ENCODE measurements at regions not wholly inside any gene's neighbourhood (a gene's known extent, or its start where the extent isn't known, plus 50 kb on each side); places are given as distances from the start of the nearest gene placed in this dataset.

GRCh38 chr16:74141015-74141414 is 155.6 kb upstream of the PSMD7 start:
- TF ChIP-seq CTCF (conservative IDR thresholded peaks at IDR 0.05; ENCODE audit: low read length) (no peak), EZH2phosphoT487 (IDR thresholded peaks at IDR 0.05; ENCODE audit: borderline replicate concordance, low read depth, low read length) (no peak)

Data from OCI-LY7 (cell line).